PFSK-1 (cell line): ENCODE measurements at regions not wholly inside any gene's neighbourhood (a gene's known extent, or its start where the extent isn't known, plus 50 kb on each side); places are given as distances from the start of the nearest gene placed in this dataset.

Experiments
- POLR2AphosphoS5 ChIP-seq: IDR thresholded peaks from 2 replicates; pipeline ENCODE4 v1.6.1; 2012; ENCODE audit warnings: low read depth, mild to moderate bottlenecking, control low read depth, low read length, moderate library complexity
- TAF1 ChIP-seq: IDR thresholded peaks from 2 replicates; pipeline ENCODE4 v1.6.1; 2012; ENCODE audit warnings: low read length, control low read depth, borderline replicate concordance; ENCODE audit not compliant: insufficient read depth
- TF ChIP-seq, protein P1 (sequence below), 2 experiments: IDR thresholded peaks; 2 replicates each; pipeline versions ENCODE4 v1.6.1 to v1.8.0; 2011 to 2012; ENCODE audit warnings: low read depth in 2 of 2, low read length in 2 of 2, control low read depth in 1 of 2, inconsistent platforms in 1 of 2, mild to moderate bottlenecking in 1 of 2, moderate library complexity in 1 of 2; ENCODE audit not compliant: insufficient read depth in 1 of 2

DNA sequence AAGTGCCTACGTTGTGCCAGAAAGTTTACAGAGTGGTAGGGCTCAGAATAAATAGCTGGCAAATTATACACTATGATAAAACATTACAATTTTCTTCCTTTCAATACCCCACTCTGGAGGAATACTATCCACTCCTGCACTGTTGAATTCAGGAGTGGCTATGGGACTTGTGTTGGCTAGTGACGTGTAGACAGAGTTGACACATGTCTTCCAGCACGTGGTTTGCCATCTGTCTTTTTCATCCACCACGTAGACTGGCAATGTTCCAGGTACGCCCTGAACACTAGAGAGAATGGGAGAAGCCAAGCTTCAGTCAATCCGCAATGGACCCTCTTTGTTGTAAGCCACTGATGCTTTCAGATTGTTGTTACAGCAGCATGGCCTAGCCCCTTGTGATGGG lies 168.8 kb upstream of the RBPJ start:
- TF ChIP-seq, protein P1, sequence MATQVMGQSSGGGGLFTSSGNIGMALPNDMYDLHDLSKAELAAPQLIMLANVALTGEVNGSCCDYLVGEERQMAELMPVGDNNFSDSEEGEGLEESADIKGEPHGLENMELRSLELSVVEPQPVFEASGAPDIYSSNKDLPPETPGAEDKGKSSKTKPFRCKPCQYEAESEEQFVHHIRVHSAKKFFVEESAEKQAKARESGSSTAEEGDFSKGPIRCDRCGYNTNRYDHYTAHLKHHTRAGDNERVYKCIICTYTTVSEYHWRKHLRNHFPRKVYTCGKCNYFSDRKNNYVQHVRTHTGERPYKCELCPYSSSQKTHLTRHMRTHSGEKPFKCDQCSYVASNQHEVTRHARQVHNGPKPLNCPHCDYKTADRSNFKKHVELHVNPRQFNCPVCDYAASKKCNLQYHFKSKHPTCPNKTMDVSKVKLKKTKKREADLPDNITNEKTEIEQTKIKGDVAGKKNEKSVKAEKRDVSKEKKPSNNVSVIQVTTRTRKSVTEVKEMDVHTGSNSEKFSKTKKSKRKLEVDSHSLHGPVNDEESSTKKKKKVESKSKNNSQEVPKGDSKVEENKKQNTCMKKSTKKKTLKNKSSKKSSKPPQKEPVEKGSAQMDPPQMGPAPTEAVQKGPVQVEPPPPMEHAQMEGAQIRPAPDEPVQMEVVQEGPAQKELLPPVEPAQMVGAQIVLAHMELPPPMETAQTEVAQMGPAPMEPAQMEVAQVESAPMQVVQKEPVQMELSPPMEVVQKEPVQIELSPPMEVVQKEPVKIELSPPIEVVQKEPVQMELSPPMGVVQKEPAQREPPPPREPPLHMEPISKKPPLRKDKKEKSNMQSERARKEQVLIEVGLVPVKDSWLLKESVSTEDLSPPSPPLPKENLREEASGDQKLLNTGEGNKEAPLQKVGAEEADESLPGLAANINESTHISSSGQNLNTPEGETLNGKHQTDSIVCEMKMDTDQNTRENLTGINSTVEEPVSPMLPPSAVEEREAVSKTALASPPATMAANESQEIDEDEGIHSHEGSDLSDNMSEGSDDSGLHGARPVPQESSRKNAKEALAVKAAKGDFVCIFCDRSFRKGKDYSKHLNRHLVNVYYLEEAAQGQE (IDR thresholded peaks at IDR 0.05; ENCODE audit: insufficient read depth in 1 of 2, low read depth in 2 of 2, low read length in 2 of 2): no peak
- TF ChIP-seq TAF1 (no peak), POLR2AphosphoS5 (no peak)
